Astrocyte (in vitro differentiated cells and primary cell): ENCODE measurements at regions not wholly inside any gene's neighbourhood (a gene's known extent, or its start where the extent isn't known, plus 50 kb on each side); places are given as distances from the start of the nearest gene placed in this dataset.

Experiments used
- DNase-seq: peaks from one replicate; pipeline ENCODE4 v3.0.0-alpha.2; 2010; ENCODE audit warnings: low read depth
- FAIRE-seq: peaks from 2 replicates; lab custom pipeline; 2011; peaks lifted over from hg19 to GRCh38; lab: Jason Lieb, UNC
- H2AFZ ChIP-seq: 2 replicates; pipeline ENCODE4 v1.6.0; 2012; ENCODE audit warnings: low read depth, low read length, inconsistent platforms
- H3K27ac ChIP-seq: 2 replicates; pipeline ENCODE4 v1.5.1; 2011; ENCODE audit warnings: low read depth, low read length, inconsistent platforms
- H3K27me3 ChIP-seq: 2 replicates; pipeline ENCODE4 v1.6.0; 2011; ENCODE audit warnings: low read length, inconsistent platforms; ENCODE audit not compliant: insufficient read depth
- H3K36me3 ChIP-seq: 2 replicates; pipeline ENCODE4 v1.5.1; 2011; ENCODE audit warnings: low read length, inconsistent platforms; ENCODE audit not compliant: insufficient read depth
- H3K4me1 ChIP-seq: 2 replicates; pipeline ENCODE4 v1.5.1; 2011; ENCODE audit warnings: low read length, inconsistent platforms; ENCODE audit not compliant: insufficient read depth
- H3K4me2 ChIP-seq: 2 replicates; pipeline ENCODE4 v1.6.0; 2012; ENCODE audit warnings: low read length, inconsistent platforms
- H3K4me3 ChIP-seq: 2 replicates; pipeline ENCODE4 v1.5.1; 2011; ENCODE audit warnings: low read depth, mild to moderate bottlenecking, low read length, inconsistent platforms; ENCODE audit not compliant: insufficient read depth
- H3K79me2 ChIP-seq: 2 replicates; pipeline ENCODE4 v1.6.0; 2012; ENCODE audit warnings: mild to moderate bottlenecking, low read length, inconsistent platforms; ENCODE audit not compliant: insufficient read depth
- H3K9ac ChIP-seq: 2 replicates; pipeline ENCODE4 v1.6.0; 2012; ENCODE audit warnings: mild to moderate bottlenecking, low read length, inconsistent platforms
- H3K9me3 ChIP-seq: 2 replicates; pipeline ENCODE4 v1.5.1; 2012; ENCODE audit warnings: low read depth, mild to moderate bottlenecking, low read length, inconsistent platforms; ENCODE audit not compliant: insufficient read depth
- H4K20me1 ChIP-seq: 2 replicates; pipeline ENCODE4 v1.6.0; 2012; ENCODE audit warnings: low read length, inconsistent platforms; ENCODE audit not compliant: insufficient read depth
- H3K27ac Mint-ChIP-seq: one replicate; pipeline ENCODE4 v1.8.0; 2021; ENCODE audit warnings: mild to moderate bottlenecking, mixed read lengths; ENCODE audit not compliant: unreplicated experiment
- H3K27me3 Mint-ChIP-seq: one replicate; pipeline ENCODE4 v1.8.0; 2021; ENCODE audit warnings: low read depth, mixed read lengths; ENCODE audit not compliant: unreplicated experiment
- H3K36me3 Mint-ChIP-seq: one replicate; pipeline ENCODE4 v1.8.0; 2021; ENCODE audit warnings: low read depth, mixed read lengths; ENCODE audit not compliant: unreplicated experiment
- H3K4me1 Mint-ChIP-seq: one replicate; pipeline ENCODE4 v1.8.0; 2021; ENCODE audit warnings: low read depth, mixed read lengths; ENCODE audit not compliant: unreplicated experiment
- H3K4me3 Mint-ChIP-seq: one replicate; pipeline ENCODE4 v1.8.0; 2021; ENCODE audit warnings: mild to moderate bottlenecking, moderate library complexity, mixed read lengths; ENCODE audit not compliant: unreplicated experiment
- H3K9me3 Mint-ChIP-seq: one replicate; pipeline ENCODE4 v1.8.0; 2021; ENCODE audit warnings: mild to moderate bottlenecking, mixed read lengths; ENCODE audit not compliant: unreplicated experiment
- EZH2 ChIP-seq: IDR thresholded peaks from 2 replicates; pipeline ENCODE4 v1.6.1; 2012; ENCODE audit warnings: mild to moderate bottlenecking, low read length, inconsistent platforms; ENCODE audit not compliant: insufficient read depth
- TF ChIP-seq, protein P1 (sequence below): IDR thresholded peaks from 2 replicates; pipeline ENCODE4 v1.5.1; 2011; ENCODE audit warnings: low read depth, mild to moderate bottlenecking, inconsistent platforms, low read length, moderate library complexity; ENCODE audit not compliant: insufficient read depth

GRCh38 chr3:150308481-150309256 is 99.4 kb upstream of the TSC22D2 start:
- no peak overlapping the region for H3K9ac ChIP-seq
- H4K20me1 ChIP-seq: no peaks in the 10 kb centered on the region
- H3K4me3 ChIP-seq: no peak overlapping the region
- no peak for FAIRE-seq
- H3K36me3 Mint-ChIP-seq: no peaks in the 10 kb centered on the region
- H3K4me1 ChIP-seq: peaks cover 7% of the 10 kb centered on the region
- H3K4me2 ChIP-seq: peak overlapping the region; percentile 29
- H3K27ac ChIP-seq: peak overlapping the region; percentile 22
- peaks cover 8% of the 10 kb centered on the region for H3K9me3 Mint-ChIP-seq
- H3K79me2 ChIP-seq: no peaks in the 10 kb centered on the region
- no peaks in the 10 kb centered on the region for H3K36me3 ChIP-seq
- peak overlapping the region; percentile 5 for H2AFZ ChIP-seq
- H3K4me1 Mint-ChIP-seq: peaks cover 7% of the 10 kb centered on the region
- DNase-seq: peak; percentile 66
- no peak overlapping the region for H3K4me3 Mint-ChIP-seq
- no peak for TF ChIP-seq EZH2
- TF ChIP-seq, protein P1, sequence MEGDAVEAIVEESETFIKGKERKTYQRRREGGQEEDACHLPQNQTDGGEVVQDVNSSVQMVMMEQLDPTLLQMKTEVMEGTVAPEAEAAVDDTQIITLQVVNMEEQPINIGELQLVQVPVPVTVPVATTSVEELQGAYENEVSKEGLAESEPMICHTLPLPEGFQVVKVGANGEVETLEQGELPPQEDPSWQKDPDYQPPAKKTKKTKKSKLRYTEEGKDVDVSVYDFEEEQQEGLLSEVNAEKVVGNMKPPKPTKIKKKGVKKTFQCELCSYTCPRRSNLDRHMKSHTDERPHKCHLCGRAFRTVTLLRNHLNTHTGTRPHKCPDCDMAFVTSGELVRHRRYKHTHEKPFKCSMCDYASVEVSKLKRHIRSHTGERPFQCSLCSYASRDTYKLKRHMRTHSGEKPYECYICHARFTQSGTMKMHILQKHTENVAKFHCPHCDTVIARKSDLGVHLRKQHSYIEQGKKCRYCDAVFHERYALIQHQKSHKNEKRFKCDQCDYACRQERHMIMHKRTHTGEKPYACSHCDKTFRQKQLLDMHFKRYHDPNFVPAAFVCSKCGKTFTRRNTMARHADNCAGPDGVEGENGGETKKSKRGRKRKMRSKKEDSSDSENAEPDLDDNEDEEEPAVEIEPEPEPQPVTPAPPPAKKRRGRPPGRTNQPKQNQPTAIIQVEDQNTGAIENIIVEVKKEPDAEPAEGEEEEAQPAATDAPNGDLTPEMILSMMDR: no peak
- no peaks in the 10 kb centered on the region for H3K9me3 ChIP-seq
- no peak overlapping the region for H3K27ac Mint-ChIP-seq
- no peaks in the 10 kb centered on the region for H3K27me3 Mint-ChIP-seq
- no peaks in the 10 kb centered on the region for H3K27me3 ChIP-seq

DNA sequence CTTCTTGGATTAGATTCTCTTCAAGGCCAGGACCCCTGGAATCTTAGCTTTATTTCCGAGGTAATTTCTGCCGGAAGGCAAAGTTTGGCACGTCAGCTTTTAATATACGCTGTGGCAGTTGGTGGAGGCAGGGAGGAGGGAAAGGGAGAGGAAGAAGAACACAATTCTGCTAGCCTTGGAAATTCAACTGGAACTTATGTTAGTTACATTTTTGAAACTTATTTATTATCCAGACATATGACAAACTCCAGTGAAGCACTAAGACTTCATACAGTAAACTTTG is 100.1 kb upstream of the TSC22D2 start:
- H3K4me1 Mint-ChIP-seq: peaks cover 6% of the 10 kb centered on the region
- H3K79me2 ChIP-seq: no peaks in the 10 kb centered on the region
- H3K9ac ChIP-seq: no peak overlapping the region
- H2AFZ ChIP-seq: no peak overlapping the region
- H3K4me3 Mint-ChIP-seq: no peak overlapping the region
- DNase-seq (no peak), FAIRE-seq (no peak)
- no peaks in the 10 kb centered on the region for H3K27me3 Mint-ChIP-seq
- peak overlapping the region; percentile 6 for H3K27ac ChIP-seq
- no peaks in the 10 kb centered on the region for H3K36me3 ChIP-seq
- no peak overlapping the region for H3K27ac Mint-ChIP-seq
- H3K9me3 ChIP-seq: no peaks in the 10 kb centered on the region
- no peaks in the 10 kb centered on the region for H3K27me3 ChIP-seq
- TF ChIP-seq, protein P1: no peak
- no peak for TF ChIP-seq EZH2
- H3K36me3 Mint-ChIP-seq: no peaks in the 10 kb centered on the region
- H3K4me2 ChIP-seq: peak overlapping the region; percentile 29
- H3K4me3 ChIP-seq: no peak overlapping the region
- peaks cover 8% of the 10 kb centered on the region for H3K9me3 Mint-ChIP-seq
- H3K4me1 ChIP-seq: peaks cover 7% of the 10 kb centered on the region
- no peaks in the 10 kb centered on the region for H4K20me1 ChIP-seq

GRCh38 chr3:150307311-150308036 is 100.6 kb upstream of the TSC22D2 start:
- FAIRE-seq: no peak
- H3K4me1 ChIP-seq: peaks cover 7% of the 10 kb centered on the region
- peak overlapping the region; percentile 6 for H3K27ac ChIP-seq
- H2AFZ ChIP-seq: no peak overlapping the region
- H3K36me3 ChIP-seq: no peaks in the 10 kb centered on the region
- H3K79me2 ChIP-seq: no peaks in the 10 kb centered on the region
- Mint-ChIP-seq H3K27ac (no peak overlapping the region), H3K9me3 (peaks cover 8% of the 10 kb centered on the region), H3K27me3 (no peaks in the 10 kb centered on the region), H3K4me1 (peaks cover 9% of the 10 kb centered on the region), H3K36me3 (no peaks in the 10 kb centered on the region), H3K4me3 (no peak overlapping the region)
- H3K4me2 ChIP-seq: peak overlapping the region; percentile 29
- TF ChIP-seq, protein P1: no peak
- no peak for TF ChIP-seq EZH2
- H4K20me1 ChIP-seq: no peaks in the 10 kb centered on the region
- H3K9me3 ChIP-seq: no peaks in the 10 kb centered on the region
- no peak for DNase-seq
- H3K9ac ChIP-seq: no peak overlapping the region
- no peak overlapping the region for H3K4me3 ChIP-seq
- H3K27me3 ChIP-seq: no peaks in the 10 kb centered on the region
